GM21825 (cell line): ENCODE measurements at regions not wholly inside any gene's neighbourhood (a gene's known extent, or its start where the extent isn't known, plus 50 kb on each side); places are given as distances from the start of the nearest gene placed in this dataset.

ENCODE experiments used
- ATAC-seq: cut with Tn5 transposase; IDR thresholded peaks from one replicate; pipeline ENCODE4 v1.9.1; 2021; ENCODE audit warnings: mild to moderate bottlenecking, moderate library complexity; ENCODE audit not compliant: unreplicated experiment

GRCh38 chr10:83248106-83248631 lies 891.1 kb upstream of the GHITM start:
- ATAC-seq: no peak

- ATAC-seq: no peak
These were observed 888.9 kb upstream of the GHITM start for GRCh38 chr10:83250396-83250795.

- ATAC-seq: no peak
These were observed 887.1 kb upstream of the GHITM start for GRCh38 chr10:83252169-83252568.

- no peak for ATAC-seq
These were observed 886.7 kb upstream of the GHITM start for GRCh38 chr10:83252596-83252995.

- ATAC-seq: no peak
These were observed 886.2 kb upstream of the GHITM start for GRCh38 chr10:83253011-83253671.

- ATAC-seq: no peak
These were observed 884.6 kb upstream of the GHITM start for GRCh38 chr10:83254698-83255097.

GRCh38 chr10:83262434-83262833 lies 876.9 kb upstream of the GHITM start:
- no peak for ATAC-seq

GRCh38 chr10:83272666-83273434 lies 866.5 kb upstream of the GHITM start:
- ATAC-seq: no peak

- ATAC-seq: no peak
These were observed 865.2 kb upstream of the GHITM start for GRCh38 chr10:83274088-83274487.

- ATAC-seq: no peak
These were observed 862.3 kb upstream of the GHITM start for GRCh38 chr10:83276971-83277370.

- no peak for ATAC-seq
These were observed 856.2 kb upstream of the GHITM start for GRCh38 chr10:83283151-83283550.

- ATAC-seq: no peak
These were observed 851.9 kb upstream of the GHITM start for GRCh38 chr10:83287374-83287773.

GRCh38 chr10:83289373-83289772 lies 849.9 kb upstream of the GHITM start:
- ATAC-seq: no peak

- ATAC-seq: no peak
These were observed 849.4 kb upstream of the GHITM start for GRCh38 chr10:83289948-83290347.

- ATAC-seq: no peak
These were observed 837.6 kb upstream of the GHITM start for GRCh38 chr10:83301732-83302131.

GRCh38 chr10:83302623-83303022 lies 836.7 kb upstream of the GHITM start:
- ATAC-seq: no peak

GRCh38 chr10:83310688-83311087 lies 828.6 kb upstream of the GHITM start:
- no peak for ATAC-seq

- ATAC-seq: no peak
These were observed 826.7 kb upstream of the GHITM start for GRCh38 chr10:83312570-83312969.

- ATAC-seq: no peak
These were observed 806.6 kb upstream of the GHITM start for GRCh38 chr10:83332690-83333089.

GRCh38 chr10:83333566-83333965 lies 805.7 kb upstream of the GHITM start:
- ATAC-seq: no peak

- ATAC-seq: no peak
These were observed 795.6 kb upstream of the GHITM start for GRCh38 chr10:83343676-83344075.

GRCh38 chr10:83346266-83346910 lies 792.9 kb upstream of the GHITM start:
- ATAC-seq: no peak
